HG03378 (cell line): ENCODE measurements at regions not wholly inside any gene's neighbourhood (a gene's known extent, or its start where the extent isn't known, plus 50 kb on each side); places are given as distances from the start of the nearest gene placed in this dataset.

ENCODE experiments used
- ATAC-seq: cut with Tn5 transposase; IDR thresholded peaks from one replicate; pipeline ENCODE4 v1.9.1; 2021; ENCODE audit warnings: mild to moderate bottlenecking, moderate library complexity; ENCODE audit not compliant: unreplicated experiment

DNA sequence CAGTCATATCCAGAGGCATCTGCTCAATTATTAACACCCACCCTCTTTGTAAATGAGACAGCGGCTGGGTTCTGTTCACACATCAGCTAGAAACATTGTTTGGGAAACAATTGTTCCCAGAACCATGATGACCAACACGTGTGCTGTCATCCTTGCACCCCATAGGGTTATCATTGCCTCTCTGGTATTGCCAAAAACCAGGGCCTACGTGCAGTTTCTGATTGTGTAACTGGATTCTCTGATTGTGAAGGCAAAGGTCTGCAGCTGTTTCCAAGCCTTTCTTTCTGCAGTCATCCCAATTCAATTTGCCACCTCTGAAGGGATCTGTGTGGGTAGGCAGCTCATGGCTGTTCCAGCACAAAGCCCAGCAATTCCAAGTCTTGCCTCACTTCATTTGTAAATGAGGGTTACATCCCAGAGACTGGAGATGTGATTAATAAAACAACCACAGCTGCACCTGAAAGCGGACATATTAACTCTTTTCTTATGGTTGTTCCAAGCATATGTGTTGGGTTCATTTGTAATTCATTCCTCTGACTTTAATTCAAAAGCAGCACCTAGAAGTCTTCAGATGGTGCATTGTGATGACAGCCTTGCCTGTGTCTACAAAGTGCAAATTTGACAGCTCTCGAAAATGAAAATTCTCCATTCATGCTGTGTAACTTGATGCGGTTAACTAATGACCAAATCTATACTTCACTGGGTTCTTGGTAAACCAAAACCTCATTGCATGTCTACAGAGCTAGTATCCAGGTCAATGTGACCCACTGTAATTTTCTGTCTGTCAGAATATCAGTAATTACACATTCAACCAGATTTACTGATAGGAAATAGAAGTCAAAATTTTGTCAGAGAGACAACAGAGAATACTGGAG lies 66.6 kb downstream of the YIPF5 start:
- no peak for ATAC-seq

DNA sequence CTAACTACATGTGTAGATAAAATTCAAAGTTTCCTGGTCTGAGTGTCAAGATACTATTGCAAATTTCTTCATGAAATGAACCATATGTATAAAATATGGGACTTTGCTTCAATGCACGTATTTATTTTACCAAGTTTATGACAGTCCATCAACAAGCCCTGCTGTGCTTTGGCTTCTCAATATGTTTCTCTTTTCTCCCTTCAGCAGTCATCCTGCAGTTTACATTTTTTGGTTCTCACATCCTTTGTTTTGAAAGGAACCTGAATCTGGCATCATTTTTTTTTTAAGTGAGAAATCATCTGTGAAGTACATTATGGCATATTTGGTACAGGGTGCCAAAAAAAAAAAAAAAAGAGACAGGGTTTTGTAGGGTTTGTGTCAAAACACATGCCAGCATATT lies 65.1 kb downstream of the YIPF5 start:
- ATAC-seq = no peak

DNA sequence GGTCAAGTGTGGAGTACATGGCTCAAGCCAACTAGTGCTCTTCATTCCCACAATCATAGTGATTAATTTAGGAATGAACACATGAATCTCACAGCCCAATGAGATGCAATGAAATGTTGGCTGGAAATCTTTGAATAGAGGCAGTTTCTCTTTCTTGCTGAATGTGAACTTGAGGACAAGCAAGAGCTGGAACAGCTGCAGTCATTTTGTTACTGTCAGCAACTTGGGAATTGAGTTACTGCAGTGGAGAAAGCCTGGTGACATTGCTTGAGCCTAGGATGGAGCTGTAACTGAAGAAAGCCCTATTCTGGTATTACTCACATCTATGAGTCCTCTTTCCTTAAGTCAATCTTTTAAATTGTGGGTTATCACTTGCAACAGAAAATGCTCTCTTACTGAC lies 62.3 kb downstream of the YIPF5 start:
- ATAC-seq = no peak
